ENCODE measurements at regions not wholly inside any gene's neighbourhood (a gene's known extent, or its start where the extent isn't known, plus 50 kb on each side); places are given as distances from the start of the nearest gene placed in this dataset.

DNA sequence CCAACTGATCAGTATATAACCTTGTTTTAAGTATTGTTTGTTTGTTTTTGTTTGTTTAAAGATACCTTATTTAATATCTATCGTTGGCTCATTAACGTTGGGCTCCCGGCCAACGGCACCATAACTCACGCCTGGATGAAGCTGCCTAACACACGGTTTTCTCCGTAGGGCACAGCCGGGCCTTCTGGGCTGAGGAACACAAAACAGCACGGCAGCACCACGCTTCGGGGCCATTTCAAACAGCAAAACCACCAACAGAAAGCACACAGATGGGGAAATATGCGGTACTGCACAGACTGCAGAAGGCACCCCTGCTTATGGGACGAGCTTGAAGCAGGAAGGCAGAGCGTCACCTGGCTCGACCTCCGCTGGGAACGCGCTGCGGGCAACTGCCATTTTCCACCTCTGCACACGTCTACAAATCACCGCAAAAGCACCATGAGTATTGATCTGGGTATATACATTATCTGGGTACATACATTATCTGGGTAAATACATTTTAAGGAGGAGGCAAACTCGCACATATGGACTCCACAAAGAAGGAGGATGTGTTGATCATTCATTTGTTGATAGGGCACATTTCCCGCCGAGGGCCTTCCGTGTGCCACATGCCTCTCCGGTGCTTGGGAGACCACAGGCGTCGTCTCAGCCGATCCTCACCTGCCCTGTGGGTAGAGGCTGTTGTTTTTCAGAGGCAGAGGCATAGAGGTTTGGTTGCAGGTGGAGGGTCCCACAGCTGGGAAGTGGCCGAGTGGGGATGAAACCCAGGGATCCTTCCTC, 123.7 kb upstream of the ATP2B2 start:
- DNase-seq (ENCODE audit: low read depth, low spot score) = no peak
- in situ Hi-C loops (cut with HindIII; ENCODE audit: low sequenced_read_pairs) = no loop called here
- H3K4me3 ChIP-seq (ENCODE audit: low read depth, low read length) = no peak overlapping the region
- TF ChIP-seq, protein P1, sequence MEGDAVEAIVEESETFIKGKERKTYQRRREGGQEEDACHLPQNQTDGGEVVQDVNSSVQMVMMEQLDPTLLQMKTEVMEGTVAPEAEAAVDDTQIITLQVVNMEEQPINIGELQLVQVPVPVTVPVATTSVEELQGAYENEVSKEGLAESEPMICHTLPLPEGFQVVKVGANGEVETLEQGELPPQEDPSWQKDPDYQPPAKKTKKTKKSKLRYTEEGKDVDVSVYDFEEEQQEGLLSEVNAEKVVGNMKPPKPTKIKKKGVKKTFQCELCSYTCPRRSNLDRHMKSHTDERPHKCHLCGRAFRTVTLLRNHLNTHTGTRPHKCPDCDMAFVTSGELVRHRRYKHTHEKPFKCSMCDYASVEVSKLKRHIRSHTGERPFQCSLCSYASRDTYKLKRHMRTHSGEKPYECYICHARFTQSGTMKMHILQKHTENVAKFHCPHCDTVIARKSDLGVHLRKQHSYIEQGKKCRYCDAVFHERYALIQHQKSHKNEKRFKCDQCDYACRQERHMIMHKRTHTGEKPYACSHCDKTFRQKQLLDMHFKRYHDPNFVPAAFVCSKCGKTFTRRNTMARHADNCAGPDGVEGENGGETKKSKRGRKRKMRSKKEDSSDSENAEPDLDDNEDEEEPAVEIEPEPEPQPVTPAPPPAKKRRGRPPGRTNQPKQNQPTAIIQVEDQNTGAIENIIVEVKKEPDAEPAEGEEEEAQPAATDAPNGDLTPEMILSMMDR (IDR thresholded peaks at IDR 0.05; ENCODE audit: low read depth, low read length) = no peak

DNA sequence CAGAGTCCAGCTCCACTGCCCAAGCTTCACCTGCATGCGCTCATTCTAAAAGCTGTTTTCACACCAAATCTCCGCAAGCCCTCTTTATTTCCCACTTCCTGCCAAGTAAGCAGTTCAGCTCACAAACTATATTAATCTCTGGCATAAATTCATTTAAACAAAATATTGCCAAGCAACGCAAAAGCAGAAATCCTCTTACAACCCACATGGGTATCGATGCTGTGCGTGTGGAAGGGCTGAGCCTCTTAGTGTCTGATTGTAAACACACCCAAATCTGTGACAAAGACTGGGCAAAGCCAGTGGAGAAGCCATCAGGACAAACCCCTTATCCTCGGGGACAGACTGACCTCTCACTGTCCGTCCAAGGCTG, 124.3 kb upstream of the ATP2B2 start:
- no peak for DNase-seq (ENCODE audit: low read depth, low spot score)
- no peak overlapping the region for H3K4me3 ChIP-seq (ENCODE audit: low read depth, low read length)
- in situ Hi-C loops (cut with HindIII; ENCODE audit: low sequenced_read_pairs) = no loop called here
- TF ChIP-seq, protein P1 (IDR thresholded peaks at IDR 0.05; ENCODE audit: low read depth, low read length) = no peak

DNA sequence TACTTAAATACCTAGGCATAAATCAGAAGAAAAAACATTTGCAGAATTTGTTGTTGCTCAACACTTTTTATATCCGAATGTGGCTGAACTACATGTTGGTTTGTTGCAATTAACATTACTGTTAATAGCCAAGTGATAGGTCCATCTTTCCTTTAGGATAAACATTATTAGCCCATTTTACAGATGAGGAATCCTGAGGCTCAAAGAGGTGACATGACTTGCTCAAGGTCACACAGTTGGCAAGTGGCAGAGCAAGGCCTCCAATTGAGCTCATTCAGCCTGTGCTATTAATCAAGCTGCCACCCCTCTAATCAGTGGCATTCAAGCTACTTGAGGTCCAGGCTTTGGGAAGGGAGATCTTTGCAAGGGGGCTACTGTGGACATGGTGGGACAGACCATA, 125.8 kb upstream of the ATP2B2 start:
- H3K4me3 ChIP-seq (ENCODE audit: low read depth, low read length) = no peak overlapping the region
- in situ Hi-C loops (cut with HindIII; ENCODE audit: low sequenced_read_pairs) = no loop called here
- TF ChIP-seq, protein P1 (IDR thresholded peaks at IDR 0.05; ENCODE audit: low read depth, low read length) = no peak

DNA sequence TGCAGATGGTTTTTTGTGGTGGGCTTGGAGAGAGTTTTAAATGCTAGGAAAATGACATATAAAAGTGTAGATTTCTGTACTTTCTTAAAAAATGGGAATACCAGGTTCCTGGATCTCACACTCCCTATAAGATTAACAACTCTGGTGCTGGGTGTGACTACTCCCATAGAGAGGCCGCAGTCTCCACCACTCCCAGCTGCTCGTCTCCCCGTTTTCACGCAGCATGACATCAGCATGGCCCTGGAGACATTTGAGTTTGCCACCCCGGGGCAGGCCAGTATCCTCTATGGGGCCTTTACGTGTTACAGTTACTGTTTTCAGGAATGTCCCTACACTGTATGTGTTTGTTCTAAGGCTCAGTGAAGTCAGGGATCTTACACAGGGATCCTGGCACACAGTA, 126.7 kb upstream of the ATP2B2 start:
- in situ Hi-C loops (cut with HindIII; ENCODE audit: low sequenced_read_pairs) = no loop called here
- TF ChIP-seq, protein P1 (IDR thresholded peaks at IDR 0.05; ENCODE audit: low read depth, low read length) = no peak
- no peak for DNase-seq (ENCODE audit: low read depth, low spot score)
- H3K4me3 ChIP-seq (ENCODE audit: low read depth, low read length) = no peak overlapping the region

More for the DNA sequence above, 125.8 kb upstream of the ATP2B2 start:
- no peak for DNase-seq (ENCODE audit: low read depth, low spot score)

DNA sequence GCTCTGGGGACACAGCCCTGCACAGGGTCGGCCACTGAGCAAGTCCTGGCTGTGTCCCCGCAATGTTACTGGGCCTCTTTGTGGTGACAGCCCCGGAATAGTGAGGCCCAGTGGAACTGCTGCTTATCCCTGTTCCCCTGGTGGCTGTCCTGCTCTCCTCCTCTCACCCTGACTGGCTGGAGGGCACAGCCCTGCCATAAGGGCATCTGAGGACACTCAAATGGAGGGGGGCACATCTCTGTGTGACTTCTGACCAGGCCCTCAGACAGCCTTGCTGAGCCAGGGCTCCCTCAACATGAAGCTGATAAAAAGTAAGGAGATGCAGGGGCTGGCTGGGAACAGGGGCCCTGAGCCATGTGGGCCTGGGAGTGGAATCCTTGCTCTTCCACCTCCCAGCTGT, 127.4 kb upstream of the ATP2B2 start:
- in situ Hi-C loops (cut with HindIII; ENCODE audit: low sequenced_read_pairs) = no loop called here
- TF ChIP-seq, protein P1 (IDR thresholded peaks at IDR 0.05; ENCODE audit: low read depth, low read length) = no peak
- no peak overlapping the region for H3K4me3 ChIP-seq (ENCODE audit: low read depth, low read length)
- DNase-seq (ENCODE audit: low read depth, low spot score) = no peak

DNA sequence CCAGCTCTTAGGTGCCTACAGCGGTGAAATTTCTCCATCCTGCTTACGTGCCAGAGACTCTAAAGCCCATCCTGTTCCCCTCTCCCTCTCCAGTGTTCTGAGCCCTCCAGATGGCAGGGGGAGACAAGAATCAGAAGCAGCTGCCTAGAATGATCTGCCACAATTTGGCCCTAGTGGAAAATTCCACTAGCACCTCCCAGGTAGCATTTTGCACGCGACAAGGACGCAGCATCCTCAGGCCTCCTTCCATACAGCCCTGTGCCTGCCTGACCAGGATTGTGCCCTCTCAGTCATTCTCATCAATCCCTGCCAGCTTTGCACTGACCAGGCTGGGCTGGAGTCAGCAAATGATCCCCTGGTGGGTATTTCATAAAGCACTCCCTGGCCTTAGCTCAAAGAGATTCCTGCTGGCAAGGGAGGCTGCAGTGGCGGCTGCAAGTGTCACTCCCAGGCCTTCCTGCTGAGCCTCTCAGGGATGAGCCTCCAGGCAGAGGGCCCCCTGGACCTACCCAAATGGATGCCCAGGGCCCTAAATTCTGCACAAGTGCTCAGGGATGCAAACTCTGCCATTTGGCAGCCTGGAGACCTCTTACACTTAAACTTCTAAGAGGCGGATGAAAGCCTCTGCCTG, 130.2 kb upstream of the ATP2B2 start:
- DNase-seq (ENCODE audit: low read depth, low spot score) = no peak
- H3K4me3 ChIP-seq (ENCODE audit: low read depth, low read length) = no peak overlapping the region
- in situ Hi-C loops (cut with HindIII; ENCODE audit: low sequenced_read_pairs) = no loop called here
- TF ChIP-seq, protein P1 (IDR thresholded peaks at IDR 0.05; ENCODE audit: low read depth, low read length) = no peak
